ENCODE measurements at regions not wholly inside any gene's neighbourhood (a gene's known extent, or its start where the extent isn't known, plus 50 kb on each side); places are given as distances from the start of the nearest gene placed in this dataset.
"Not testable (repeated sequence)": the region's sequence is repeated elsewhere in the genome, so short reads cannot be mapped to it uniquely, and the experiment has no call there.

DNA sequence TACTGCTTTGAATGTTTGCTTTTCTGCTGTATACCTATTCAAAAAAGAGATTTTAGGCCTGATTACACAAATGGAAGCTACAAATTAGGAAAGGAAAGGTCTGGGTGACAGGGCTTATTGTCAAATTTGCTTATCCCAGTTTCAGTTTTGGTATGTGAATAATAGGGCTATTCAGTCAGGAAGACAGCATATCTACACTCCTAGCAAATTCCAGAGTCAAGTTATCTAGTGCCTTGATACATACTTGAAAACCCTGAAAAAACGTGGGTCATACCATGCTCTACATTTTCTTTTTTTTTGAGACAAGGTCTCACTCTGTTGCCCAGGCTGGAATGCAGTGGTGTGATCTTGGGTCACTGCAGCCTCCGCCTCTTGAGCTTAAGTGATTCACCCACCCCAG, 59.2 kb upstream of the CCDC180 start:
- H3K27me3 ChIP-seq; H3K4me1 ChIP-seq; H3K4me3 ChIP-seq; DNase-seq; H3K9me3 ChIP-seq; intact Hi-C loops (cut with DNase I; ENCODE audit: low total_unique reads); H3K27ac ChIP-seq; H3K36me3 ChIP-seq: not testable (repeated sequence)

DNA sequence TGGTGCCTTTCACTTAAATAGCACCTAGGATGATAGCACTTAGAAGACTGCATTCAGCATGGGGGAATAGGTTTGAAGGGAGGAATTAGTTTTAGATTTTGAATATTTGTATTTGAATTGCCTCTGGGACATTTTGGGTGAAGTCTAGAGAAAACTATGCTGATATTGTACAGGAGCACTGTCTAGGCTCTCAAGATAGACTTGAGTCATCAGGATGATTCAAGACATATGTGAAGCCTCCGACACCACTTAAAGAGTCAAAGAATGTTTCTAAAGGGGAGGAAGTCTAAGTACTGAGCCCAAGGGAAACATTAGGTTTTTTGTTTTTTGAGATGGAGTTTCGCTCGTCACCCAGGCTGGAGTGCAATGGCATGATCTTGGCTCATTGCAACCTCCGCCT, 63.9 kb upstream of the CCDC180 start:
- Histone ChIP-seq H3K27me3 (no peaks in the 10 kb centered on the region), H3K4me1 (peaks cover 0 to 6% (median 3%) of the 10 kb centered on the region in 4 donors), H3K36me3 (peaks cover 0 to 4% (median 0%) of the 10 kb centered on the region in 3 donors), H3K27ac (no peak overlapping the region), H3K9me3 (no peaks in the 10 kb centered on the region), H3K4me3 (no peak overlapping the region)
- intact Hi-C loops (cut with DNase I; ENCODE audit: low total_unique reads): no loop called here
- TF ChIP-seq, protein P1, sequence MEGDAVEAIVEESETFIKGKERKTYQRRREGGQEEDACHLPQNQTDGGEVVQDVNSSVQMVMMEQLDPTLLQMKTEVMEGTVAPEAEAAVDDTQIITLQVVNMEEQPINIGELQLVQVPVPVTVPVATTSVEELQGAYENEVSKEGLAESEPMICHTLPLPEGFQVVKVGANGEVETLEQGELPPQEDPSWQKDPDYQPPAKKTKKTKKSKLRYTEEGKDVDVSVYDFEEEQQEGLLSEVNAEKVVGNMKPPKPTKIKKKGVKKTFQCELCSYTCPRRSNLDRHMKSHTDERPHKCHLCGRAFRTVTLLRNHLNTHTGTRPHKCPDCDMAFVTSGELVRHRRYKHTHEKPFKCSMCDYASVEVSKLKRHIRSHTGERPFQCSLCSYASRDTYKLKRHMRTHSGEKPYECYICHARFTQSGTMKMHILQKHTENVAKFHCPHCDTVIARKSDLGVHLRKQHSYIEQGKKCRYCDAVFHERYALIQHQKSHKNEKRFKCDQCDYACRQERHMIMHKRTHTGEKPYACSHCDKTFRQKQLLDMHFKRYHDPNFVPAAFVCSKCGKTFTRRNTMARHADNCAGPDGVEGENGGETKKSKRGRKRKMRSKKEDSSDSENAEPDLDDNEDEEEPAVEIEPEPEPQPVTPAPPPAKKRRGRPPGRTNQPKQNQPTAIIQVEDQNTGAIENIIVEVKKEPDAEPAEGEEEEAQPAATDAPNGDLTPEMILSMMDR (IDR thresholded peaks at IDR 0.05): no peak
- DNase-seq: no peak

DNA sequence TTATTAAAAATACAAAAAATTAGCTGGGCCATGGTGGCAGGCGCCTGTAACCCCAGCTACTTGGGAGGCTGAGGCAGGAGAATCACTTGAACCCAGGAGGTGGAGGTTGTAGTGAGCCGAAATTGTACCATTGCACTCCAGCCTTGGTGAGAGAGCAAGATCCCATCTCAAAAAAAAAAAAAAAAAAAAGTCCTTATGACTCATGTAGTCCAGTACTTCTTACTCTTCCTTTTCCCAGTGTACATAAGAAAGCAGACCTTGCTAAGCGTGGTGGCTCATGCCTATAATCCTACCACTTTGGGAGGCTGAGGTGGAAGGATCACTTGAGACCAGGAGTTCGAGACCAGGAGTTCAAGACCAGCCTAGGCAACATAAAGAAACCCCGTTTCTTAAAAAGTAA, 66.0 kb upstream of the CCDC180 start:
- H3K4me1 ChIP-seq; H3K9me3 ChIP-seq; H3K36me3 ChIP-seq; H3K27me3 ChIP-seq; DNase-seq; H3K4me3 ChIP-seq; intact Hi-C loops (cut with DNase I; ENCODE audit: low total_unique reads); H3K27ac ChIP-seq: not testable (repeated sequence)

DNA sequence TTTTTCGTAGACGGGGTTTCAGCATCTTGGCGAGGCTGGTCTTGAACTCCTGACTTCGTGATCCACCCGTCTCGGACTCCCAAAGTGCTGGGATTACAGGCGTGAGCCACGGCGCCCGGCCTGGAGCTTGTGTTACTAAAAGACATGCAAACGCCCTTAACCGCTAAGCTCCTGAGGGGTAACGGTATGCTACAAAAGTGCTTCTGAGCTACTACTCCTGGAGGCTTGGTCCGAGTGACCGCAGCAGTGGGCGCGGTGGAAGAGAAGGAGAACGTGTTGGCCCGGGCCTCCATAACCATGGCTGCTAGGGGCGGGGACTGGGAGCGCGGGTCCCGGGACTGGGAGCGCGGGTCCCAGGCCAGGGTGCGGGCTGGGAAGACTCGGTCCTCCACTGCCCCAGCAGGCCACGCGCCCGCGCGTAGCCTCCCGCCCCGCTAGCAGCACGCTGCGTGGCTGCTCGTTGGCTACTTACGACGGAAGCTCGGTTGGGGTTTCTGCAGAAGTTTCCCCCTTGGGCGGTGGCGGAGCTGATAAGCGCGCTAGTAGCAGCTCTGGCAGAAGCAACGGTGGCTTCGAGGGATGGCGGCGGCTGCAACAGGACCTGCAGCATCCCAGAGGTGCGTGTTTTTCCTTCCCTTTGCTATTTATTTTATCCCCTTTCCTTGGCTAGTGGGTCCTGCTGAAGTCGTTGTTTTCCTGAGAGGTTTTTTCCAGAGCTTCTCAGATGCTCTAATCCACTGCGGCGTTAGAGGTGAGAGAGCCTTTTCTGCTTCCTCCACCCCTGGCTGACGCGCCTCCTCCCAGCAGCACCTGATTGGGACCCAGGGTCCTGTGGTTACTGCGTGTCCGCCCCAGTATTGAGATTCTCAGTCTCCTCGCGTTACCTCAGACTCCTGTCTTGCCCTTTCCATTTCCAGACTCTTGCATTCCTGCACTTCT, 69.2 kb upstream of the CCDC180 start:
- Histone ChIP-seq H3K27me3 (no peaks in the 10 kb centered on the region), H3K4me3 (peak overlapping the region; percentile 68 to 77), H3K9me3 (no peaks in the 10 kb centered on the region), H3K4me1 (peaks cover 0 to 9% (median 7%) of the 10 kb centered on the region in 4 donors), H3K27ac (peak overlapping the region; percentile 70 to 84), H3K36me3 (no peaks in the 10 kb centered on the region)
- TF ChIP-seq, protein P1 (IDR thresholded peaks at IDR 0.05): no peak
- DNase-seq: peak; percentile 85 to 90
- intact Hi-C loops (cut with DNase I; ENCODE audit: low total_unique reads): no loop called here

DNA sequence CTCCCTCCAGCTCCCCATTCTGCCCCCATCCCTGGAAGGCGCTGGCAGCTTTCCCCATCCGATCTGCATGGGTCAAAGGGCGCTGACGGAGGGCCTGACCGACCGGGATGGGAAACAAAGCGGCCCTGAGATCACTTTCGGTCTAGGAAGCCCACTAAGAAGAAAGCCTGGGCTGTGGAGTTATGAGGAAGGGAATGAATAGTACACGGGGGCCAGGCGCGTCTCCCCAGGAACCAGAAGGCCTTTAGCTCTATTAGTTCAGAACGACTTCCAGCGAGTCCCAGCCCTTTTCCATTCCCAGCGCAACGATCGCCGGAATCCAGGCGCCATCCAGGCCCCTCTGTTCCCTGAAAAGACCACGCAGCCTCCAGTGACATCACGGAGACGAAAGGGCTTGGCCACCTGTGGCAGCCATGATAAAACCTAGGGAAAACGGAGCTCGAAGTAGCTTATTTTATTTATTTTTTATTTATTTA, 70.1 kb upstream of the CCDC180 start:
- Histone ChIP-seq H3K27me3 (no peaks in the 10 kb centered on the region), H3K27ac (peak overlapping the region; percentile 70 to 84), H3K9me3 (no peaks in the 10 kb centered on the region), H3K4me1 (peaks cover 0 to 9% (median 7%) of the 10 kb centered on the region in 4 donors), H3K36me3 (no peaks in the 10 kb centered on the region), H3K4me3 (peak overlapping the region; percentile 68 to 77)
- TF ChIP-seq, protein P1 (IDR thresholded peaks at IDR 0.05): no peak
- intact Hi-C loops (cut with DNase I; ENCODE audit: low total_unique reads): no loop called here
- DNase-seq: no peak

DNA sequence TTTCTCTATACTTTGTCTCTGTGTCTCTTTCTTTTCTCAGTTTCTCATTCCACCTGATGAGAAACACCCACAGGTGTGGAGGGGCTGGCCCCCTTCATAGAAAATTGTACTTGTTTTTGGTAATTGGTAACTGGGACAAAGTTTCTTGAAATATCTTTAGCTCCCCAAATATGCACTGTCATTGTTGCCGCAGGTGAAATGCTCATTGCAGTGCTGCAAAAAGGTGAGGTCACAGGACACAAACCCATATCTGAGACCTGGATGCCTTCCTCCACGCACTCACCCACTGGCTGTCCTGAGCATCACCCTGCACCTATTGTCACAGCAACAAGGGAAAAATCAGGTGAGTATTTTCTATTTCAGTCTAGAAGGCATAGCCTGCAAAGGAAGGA, 74.5 kb upstream of the CCDC180 start:
- H3K9me3 ChIP-seq; H3K27ac ChIP-seq; intact Hi-C loops (cut with DNase I; ENCODE audit: low total_unique reads); H3K27me3 ChIP-seq; H3K4me1 ChIP-seq; H3K4me3 ChIP-seq; DNase-seq; H3K36me3 ChIP-seq: not testable (repeated sequence)

DNA sequence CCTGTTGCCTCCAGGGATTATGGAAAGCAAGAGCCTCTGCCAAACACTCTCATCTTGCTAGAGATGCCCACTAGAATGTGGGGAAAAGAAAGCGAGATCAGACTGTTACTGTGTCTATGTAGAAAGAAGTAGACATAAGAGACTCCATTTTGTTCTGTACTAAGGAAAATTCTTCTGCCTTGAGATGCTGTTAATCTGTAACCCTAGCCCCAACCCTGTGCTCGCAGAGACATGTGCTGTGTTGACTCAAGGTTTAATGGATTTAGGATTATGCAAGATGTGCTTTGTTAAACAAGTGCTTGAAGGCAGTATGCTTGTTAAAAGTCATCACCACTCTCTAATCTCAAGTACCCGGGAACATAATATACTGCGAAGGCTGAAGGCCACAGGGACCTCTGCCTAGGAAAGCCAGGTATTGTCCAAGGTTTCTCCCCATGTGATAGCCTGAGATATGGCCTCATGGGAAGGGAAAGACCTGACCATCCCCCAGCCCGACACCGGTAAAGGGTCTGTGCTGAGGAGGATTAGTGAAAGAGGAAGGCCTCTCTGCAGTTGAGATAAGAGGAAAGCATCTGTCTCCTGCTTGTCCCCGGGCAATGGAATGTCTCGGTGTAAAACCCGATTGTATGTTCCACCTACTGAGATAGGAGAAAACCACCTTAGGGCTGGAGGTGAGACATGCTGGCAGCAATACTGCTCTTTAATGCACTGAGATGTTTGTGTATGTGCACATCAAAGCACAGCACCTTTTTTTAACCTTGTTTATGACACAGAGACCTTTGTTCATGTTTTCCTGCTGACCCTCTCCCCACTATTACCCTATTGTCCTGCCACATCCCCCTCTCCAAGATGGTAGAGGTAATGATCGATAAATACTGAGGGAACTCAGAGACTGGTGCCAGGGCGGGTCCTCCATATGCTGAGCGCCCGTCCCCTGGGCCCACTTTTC, 75.1 kb upstream of the CCDC180 start:
- intact Hi-C loops (cut with DNase I; ENCODE audit: low total_unique reads); H3K27me3 ChIP-seq; H3K4me3 ChIP-seq; DNase-seq; H3K4me1 ChIP-seq; H3K9me3 ChIP-seq; H3K27ac ChIP-seq; H3K36me3 ChIP-seq: not testable (repeated sequence)

DNA sequence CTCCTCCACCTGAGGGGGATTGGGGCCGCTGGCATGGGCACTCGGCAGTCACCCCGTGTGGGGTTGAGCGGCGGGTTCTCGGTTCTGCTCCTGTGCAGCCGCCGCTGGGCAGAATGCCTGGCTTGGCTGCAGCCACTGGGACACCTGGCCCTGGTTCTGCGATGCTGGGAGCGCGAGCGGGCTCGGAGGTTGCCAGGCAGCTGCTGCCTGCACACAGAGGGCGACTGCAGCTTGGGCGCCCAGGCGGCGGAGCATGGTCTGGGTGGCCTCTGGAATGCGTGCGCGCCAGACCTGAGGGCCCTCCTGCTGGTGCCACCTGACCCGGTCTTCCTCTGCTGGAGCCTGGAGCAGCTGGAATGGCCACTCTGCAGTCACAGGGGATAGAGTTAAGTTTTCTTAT, 85.1 kb upstream of the CCDC180 start:
- H3K36me3 ChIP-seq; H3K27ac ChIP-seq; H3K9me3 ChIP-seq; H3K4me3 ChIP-seq; DNase-seq; intact Hi-C loops (cut with DNase I; ENCODE audit: low total_unique reads): not testable (repeated sequence)
- Histone ChIP-seq H3K4me1 (peaks cover 0 to 20% (median 9%) of the 10 kb centered on the region in 4 donors), H3K27me3 (peaks cover 0 to 45% of the 10 kb centered on the region in 2 donors)

DNA sequence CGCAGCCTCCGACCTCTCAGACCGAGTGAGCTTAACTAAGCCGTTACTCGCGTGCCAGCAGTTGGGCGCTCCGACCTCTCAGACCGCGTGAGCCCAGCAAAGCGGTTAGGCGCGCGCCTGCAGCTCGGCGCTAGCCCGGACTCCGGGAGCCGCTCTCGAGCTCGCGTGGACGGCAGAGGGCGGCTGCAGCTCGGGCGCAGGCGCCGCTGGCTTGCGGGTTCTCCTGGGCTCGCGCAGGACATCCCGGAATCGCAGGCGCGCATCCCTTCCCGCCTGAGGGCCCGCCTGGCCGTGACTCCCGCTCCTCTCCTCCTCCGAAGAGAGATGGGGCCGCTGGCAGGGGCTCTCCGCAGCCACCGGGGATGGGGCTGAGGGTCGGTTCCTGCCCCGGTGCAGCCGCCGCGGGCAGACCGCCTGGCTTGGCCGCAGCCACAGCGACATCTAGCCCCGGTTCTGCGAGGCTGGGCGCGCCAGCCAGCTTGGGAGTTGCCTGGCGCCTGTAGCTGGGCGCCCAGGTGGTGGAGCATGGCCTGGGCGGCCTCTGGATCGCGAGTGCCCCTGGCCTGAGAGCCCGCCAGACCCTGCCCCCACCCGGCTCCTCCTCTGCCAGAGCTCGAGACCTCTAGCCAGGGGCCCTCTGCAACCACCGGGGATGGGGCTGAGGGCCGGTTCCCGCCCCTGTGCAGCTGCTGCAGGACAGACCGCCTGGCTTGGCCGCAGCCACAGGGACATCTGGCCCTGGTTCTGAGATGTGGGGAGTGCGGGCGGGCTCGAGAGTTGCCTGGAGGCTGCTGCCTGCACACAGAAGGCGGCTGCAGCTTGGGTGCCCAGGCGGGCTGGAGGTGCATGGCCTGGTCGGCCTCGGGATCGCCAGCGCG, 85.7 kb upstream of the CCDC180 start:
- H3K36me3 ChIP-seq; H3K27ac ChIP-seq; H3K9me3 ChIP-seq; intact Hi-C loops (cut with DNase I; ENCODE audit: low total_unique reads): not testable (repeated sequence)
- DNase-seq: peak; percentile 68 to 83
- peaks cover 0 to 45% of the 10 kb centered on the region in 2 donors for H3K27me3 ChIP-seq
- peak overlapping the region; percentile 20 to 48 for H3K4me3 ChIP-seq
- peaks cover 0 to 20% (median 9%) of the 10 kb centered on the region in 4 donors for H3K4me1 ChIP-seq
